HEK293 (cell line): ENCODE measurements at regions not wholly inside any gene's neighbourhood (a gene's known extent, or its start where the extent isn't known, plus 50 kb on each side); places are given as distances from the start of the nearest gene placed in this dataset.
A peak's percentile ranks its signal among the peaks of the same experiment; 100 is the strongest.

ENCODE experiments used
- HOXD13 ChIP-seq: sonication (generic); formaldehyde crosslinking; IDR thresholded peaks from 2 replicates; pipeline ENCODE4 v1.8.0; 2022; ENCODE audit warnings: missing genetic modification reagents, borderline replicate concordance
- OSR2 ChIP-seq: fragments of 450-650 bp; formaldehyde crosslinking; IDR thresholded peaks from 2 replicates; pipeline ENCODE4 v1.5.1; 2016; ENCODE audit warnings: missing biosample characterization, missing genetic modification characterization
- YY1 ChIP-seq: fragments of 450-650 bp; formaldehyde crosslinking; IDR thresholded peaks from 2 replicates; pipeline ENCODE4 v1.5.1; 2018; ENCODE audit warnings: missing biosample characterization, missing genetic modification characterization
- ZBTB17 ChIP-seq: fragments of 450-650 bp; formaldehyde crosslinking; IDR thresholded peaks from 2 replicates; pipeline ENCODE4 v1.5.1; 2016; ENCODE audit warnings: missing biosample characterization, missing genetic modification characterization
- ZBTB21 ChIP-seq: fragments of 450-650 bp; formaldehyde crosslinking; IDR thresholded peaks from 2 replicates; pipeline ENCODE4 v1.5.1; 2017; ENCODE audit warnings: missing biosample characterization, missing genetic modification characterization
- ZNF10 ChIP-seq: fragments of 450-650 bp; formaldehyde crosslinking; IDR thresholded peaks from 2 replicates; pipeline ENCODE4 v1.5.1; 2017; ENCODE audit warnings: missing biosample characterization, missing genetic modification characterization
- ZNF138 ChIP-seq: fragments of 450-650 bp; formaldehyde crosslinking; IDR thresholded peaks from 2 replicates; pipeline ENCODE4 v1.5.1; 2016; ENCODE audit warnings: missing biosample characterization, missing genetic modification characterization, borderline replicate concordance
- ZNF175 ChIP-seq: fragments of 450-650 bp; formaldehyde crosslinking; IDR thresholded peaks from 2 replicates; pipeline ENCODE4 v1.5.1; 2016; ENCODE audit warnings: missing biosample characterization, missing genetic modification characterization
- ZNF19 ChIP-seq: fragments of 450-650 bp; formaldehyde crosslinking; IDR thresholded peaks from 2 replicates; pipeline ENCODE4; 2016; ENCODE audit warnings: missing biosample characterization, missing genetic modification characterization, low read depth
- ZNF202 ChIP-seq: fragments of 450-650 bp; formaldehyde crosslinking; IDR thresholded peaks from 2 replicates; pipeline ENCODE4 v1.5.1; 2016; ENCODE audit warnings: missing biosample characterization, missing genetic modification characterization, borderline replicate concordance
- ZNF24 ChIP-seq: fragments of 450-650 bp; formaldehyde crosslinking; IDR thresholded peaks from 2 replicates; pipeline ENCODE4 v1.5.1; 2016; ENCODE audit warnings: missing biosample characterization, missing genetic modification characterization
- ZNF248 ChIP-seq: fragments of 450-650 bp; formaldehyde crosslinking; IDR thresholded peaks from 2 replicates; pipeline ENCODE4 v1.5.1; 2017; ENCODE audit warnings: missing biosample characterization, missing genetic modification characterization
- ZNF473 ChIP-seq: fragments of 450-650 bp; formaldehyde crosslinking; IDR thresholded peaks from 2 replicates; pipeline ENCODE4 v1.5.1; 2017; ENCODE audit warnings: missing biosample characterization, missing genetic modification characterization
- ZNF514 ChIP-seq: fragments of 450-650 bp; formaldehyde crosslinking; IDR thresholded peaks from 2 replicates; pipeline ENCODE4 v1.5.1; 2016; ENCODE audit warnings: missing biosample characterization, missing genetic modification characterization
- ZNF600 ChIP-seq: fragments of 450-650 bp; formaldehyde crosslinking; IDR thresholded peaks from 2 replicates; pipeline ENCODE4 v1.5.1; 2016; ENCODE audit warnings: missing biosample characterization, missing genetic modification characterization
- ZNF76 ChIP-seq: fragments of 450-650 bp; formaldehyde crosslinking; IDR thresholded peaks from 2 replicates; pipeline ENCODE4; 2016; ENCODE audit warnings: low read depth, missing biosample characterization, missing genetic modification characterization, borderline replicate concordance
- ZNF776 ChIP-seq: fragments of 450-650 bp; formaldehyde crosslinking; IDR thresholded peaks from 2 replicates; pipeline ENCODE4 v1.5.0; 2017; ENCODE audit warnings: missing biosample characterization, missing genetic modification characterization, borderline replicate concordance
- TF ChIP-seq, protein P1 (sequence below): fragments of 450-650 bp; formaldehyde crosslinking; conservative IDR thresholded peaks from 2 replicates; pipeline ENCODE4 v1.5.1; 2016; ENCODE audit warnings: low read depth, missing biosample characterization, missing genetic modification characterization
- TF ChIP-seq, protein P2 (sequence below): fragments of 450-650 bp; formaldehyde crosslinking; IDR thresholded peaks from 2 replicates; pipeline ENCODE4 v1.5.0; 2017; ENCODE audit warnings: missing biosample characterization, missing genetic modification characterization, borderline replicate concordance
- TF ChIP-seq, protein P3 (sequence below): sonication (generic); formaldehyde crosslinking; IDR thresholded peaks from 2 replicates; pipeline ENCODE4 v1.8.1; 2022; ENCODE audit warnings: mild to moderate bottlenecking, moderate library complexity, missing genetic modification reagents
- TF ChIP-seq, protein P4 (sequence below): fragments of 450-650 bp; formaldehyde crosslinking; IDR thresholded peaks from 2 replicates; pipeline ENCODE4 v1.5.1; 2016; ENCODE audit warnings: missing biosample characterization, missing genetic modification characterization, low read depth
- TF ChIP-seq, protein P5 (sequence below): fragments of 450-650 bp; formaldehyde crosslinking; IDR thresholded peaks from 2 replicates; pipeline ENCODE4 v1.5.1; 2016; ENCODE audit warnings: missing biosample characterization, missing genetic modification characterization, borderline replicate concordance
- TF ChIP-seq, protein P6 (sequence below): fragments of 450-650 bp; formaldehyde crosslinking; IDR thresholded peaks from 2 replicates; pipeline ENCODE4 v1.5.1; 2016; ENCODE audit warnings: missing biosample characterization, missing genetic modification characterization

DNA sequence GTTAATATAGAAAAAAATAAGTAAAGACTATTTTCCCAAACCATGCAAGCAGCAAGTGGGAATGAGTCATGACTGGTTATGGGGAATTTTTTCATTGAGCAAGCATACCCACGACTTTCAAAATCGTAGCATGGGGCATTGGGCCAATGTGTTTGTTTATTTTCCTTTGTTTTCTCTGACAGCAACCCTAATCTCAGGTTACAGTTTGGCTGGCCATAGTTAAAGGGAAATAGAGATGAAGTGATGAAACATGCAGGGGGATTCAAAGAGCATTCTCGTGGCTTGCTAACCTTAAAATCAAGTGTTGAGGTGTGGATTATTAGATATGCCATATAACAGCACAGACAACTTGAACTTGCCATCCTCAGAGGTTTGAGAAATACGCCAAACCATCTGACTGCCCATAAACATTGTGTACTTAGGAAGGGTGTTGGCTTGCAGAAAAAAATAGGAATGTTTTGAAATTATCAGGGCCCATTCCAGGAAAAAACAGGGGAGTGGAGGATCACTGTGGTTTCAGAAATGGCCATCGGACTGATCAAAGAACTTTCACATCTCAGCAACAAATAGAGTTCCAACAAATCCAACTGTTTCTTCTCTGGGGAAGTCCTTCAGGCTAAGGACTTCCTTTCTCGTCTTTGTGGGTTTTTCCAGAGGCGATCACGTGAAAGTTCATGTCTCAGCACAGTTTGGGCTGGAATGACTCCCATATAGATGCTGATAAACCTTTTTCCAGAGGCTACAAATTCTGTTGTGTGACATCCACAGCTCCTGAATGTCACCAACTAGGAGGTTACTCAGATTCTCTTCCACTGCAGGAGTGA, 259.1 kb downstream of the SYK start (continued):
- TF ChIP-seq, protein P1, sequence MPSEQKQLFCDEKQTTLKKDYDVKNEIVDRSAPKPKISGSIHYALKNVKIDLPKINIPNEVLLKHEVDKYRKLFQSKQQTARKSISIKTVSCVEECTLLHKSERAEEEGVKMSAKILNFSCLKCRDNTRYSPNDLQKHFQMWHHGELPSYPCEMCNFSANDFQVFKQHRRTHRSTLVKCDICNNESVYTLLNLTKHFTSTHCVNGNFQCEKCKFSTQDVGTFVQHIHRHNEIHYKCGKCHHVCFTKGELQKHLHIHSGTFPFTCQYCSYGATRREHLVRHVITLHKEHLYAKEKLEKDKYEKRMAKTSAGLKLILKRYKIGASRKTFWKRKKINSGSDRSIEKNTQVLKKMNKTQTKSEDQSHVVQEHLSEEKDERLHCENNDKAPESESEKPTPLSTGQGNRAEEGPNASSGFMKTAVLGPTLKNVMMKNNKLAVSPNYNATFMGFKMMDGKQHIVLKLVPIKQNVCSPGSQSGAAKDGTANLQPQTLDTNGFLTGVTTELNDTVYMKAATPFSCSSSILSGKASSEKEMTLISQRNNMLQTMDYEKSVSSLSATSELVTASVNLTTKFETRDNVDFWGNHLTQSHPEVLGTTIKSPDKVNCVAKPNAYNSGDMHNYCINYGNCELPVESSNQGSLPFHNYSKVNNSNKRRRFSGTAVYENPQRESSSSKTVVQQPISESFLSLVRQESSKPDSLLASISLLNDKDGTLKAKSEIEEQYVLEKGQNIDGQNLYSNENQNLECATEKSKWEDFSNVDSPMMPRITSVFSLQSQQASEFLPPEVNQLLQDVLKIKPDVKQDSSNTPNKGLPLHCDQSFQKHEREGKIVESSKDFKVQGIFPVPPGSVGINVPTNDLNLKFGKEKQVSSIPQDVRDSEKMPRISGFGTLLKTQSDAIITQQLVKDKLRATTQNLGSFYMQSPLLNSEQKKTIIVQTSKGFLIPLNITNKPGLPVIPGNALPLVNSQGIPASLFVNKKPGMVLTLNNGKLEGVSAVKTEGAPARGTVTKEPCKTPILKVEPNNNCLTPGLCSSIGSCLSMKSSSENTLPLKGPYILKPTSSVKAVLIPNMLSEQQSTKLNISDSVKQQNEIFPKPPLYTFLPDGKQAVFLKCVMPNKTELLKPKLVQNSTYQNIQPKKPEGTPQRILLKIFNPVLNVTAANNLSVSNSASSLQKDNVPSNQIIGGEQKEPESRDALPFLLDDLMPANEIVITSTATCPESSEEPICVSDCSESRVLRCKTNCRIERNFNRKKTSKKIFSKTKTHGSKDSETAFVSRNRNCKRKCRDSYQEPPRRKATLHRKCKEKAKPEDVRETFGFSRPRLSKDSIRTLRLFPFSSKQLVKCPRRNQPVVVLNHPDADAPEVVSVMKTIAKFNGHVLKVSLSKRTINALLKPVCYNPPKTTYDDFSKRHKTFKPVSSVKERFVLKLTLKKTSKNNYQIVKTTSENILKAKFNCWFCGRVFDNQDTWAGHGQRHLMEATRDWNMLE (tag by site-specific recombination), result no peak
- TF ChIP-seq, protein P2, sequence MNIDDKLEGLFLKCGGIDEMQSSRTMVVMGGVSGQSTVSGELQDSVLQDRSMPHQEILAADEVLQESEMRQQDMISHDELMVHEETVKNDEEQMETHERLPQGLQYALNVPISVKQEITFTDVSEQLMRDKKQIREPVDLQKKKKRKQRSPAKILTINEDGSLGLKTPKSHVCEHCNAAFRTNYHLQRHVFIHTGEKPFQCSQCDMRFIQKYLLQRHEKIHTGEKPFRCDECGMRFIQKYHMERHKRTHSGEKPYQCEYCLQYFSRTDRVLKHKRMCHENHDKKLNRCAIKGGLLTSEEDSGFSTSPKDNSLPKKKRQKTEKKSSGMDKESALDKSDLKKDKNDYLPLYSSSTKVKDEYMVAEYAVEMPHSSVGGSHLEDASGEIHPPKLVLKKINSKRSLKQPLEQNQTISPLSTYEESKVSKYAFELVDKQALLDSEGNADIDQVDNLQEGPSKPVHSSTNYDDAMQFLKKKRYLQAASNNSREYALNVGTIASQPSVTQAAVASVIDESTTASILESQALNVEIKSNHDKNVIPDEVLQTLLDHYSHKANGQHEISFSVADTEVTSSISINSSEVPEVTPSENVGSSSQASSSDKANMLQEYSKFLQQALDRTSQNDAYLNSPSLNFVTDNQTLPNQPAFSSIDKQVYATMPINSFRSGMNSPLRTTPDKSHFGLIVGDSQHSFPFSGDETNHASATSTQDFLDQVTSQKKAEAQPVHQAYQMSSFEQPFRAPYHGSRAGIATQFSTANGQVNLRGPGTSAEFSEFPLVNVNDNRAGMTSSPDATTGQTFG (tag by site-specific recombination), result no peak
- TF ChIP-seq OSR2 (tag by site-specific recombination), result no peak
- TF ChIP-seq YY1 (tag by site-specific recombination), result no peak
- no peak for TF ChIP-seq ZNF514 (tag by site-specific recombination)
- TF ChIP-seq ZNF202 (tag by site-specific recombination), result no peak
- TF ChIP-seq ZNF24 (tag by site-specific recombination), result 0 out of 2 replicates have a peak, but pooled peaks have one; percentile 28
- TF ChIP-seq, protein P3, sequence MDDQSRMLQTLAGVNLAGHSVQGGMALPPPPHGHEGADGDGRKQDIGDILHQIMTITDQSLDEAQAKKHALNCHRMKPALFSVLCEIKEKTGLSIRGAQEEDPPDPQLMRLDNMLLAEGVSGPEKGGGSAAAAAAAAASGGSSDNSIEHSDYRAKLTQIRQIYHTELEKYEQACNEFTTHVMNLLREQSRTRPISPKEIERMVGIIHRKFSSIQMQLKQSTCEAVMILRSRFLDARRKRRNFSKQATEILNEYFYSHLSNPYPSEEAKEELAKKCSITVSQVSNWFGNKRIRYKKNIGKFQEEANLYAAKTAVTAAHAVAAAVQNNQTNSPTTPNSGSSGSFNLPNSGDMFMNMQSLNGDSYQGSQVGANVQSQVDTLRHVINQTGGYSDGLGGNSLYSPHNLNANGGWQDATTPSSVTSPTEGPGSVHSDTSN (CRISPR knock-in tag), result no peak
- TF ChIP-seq, protein P4, sequence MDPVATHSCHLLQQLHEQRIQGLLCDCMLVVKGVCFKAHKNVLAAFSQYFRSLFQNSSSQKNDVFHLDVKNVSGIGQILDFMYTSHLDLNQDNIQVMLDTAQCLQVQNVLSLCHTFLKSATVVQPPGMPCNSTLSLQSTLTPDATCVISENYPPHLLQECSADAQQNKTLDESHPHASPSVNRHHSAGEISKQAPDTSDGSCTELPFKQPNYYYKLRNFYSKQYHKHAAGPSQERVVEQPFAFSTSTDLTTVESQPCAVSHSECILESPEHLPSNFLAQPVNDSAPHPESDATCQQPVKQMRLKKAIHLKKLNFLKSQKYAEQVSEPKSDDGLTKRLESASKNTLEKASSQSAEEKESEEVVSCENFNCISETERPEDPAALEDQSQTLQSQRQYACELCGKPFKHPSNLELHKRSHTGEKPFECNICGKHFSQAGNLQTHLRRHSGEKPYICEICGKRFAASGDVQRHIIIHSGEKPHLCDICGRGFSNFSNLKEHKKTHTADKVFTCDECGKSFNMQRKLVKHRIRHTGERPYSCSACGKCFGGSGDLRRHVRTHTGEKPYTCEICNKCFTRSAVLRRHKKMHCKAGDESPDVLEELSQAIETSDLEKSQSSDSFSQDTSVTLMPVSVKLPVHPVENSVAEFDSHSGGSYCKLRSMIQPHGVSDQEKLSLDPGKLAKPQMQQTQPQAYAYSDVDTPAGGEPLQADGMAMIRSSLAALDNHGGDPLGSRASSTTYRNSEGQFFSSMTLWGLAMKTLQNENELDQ (tag by site-specific recombination), result no peak
- no peak for TF ChIP-seq ZNF10 (tag by site-specific recombination)
- TF ChIP-seq ZNF138 (tag by site-specific recombination), result no peak
- no peak for TF ChIP-seq ZNF175
- TF ChIP-seq, protein P5, sequence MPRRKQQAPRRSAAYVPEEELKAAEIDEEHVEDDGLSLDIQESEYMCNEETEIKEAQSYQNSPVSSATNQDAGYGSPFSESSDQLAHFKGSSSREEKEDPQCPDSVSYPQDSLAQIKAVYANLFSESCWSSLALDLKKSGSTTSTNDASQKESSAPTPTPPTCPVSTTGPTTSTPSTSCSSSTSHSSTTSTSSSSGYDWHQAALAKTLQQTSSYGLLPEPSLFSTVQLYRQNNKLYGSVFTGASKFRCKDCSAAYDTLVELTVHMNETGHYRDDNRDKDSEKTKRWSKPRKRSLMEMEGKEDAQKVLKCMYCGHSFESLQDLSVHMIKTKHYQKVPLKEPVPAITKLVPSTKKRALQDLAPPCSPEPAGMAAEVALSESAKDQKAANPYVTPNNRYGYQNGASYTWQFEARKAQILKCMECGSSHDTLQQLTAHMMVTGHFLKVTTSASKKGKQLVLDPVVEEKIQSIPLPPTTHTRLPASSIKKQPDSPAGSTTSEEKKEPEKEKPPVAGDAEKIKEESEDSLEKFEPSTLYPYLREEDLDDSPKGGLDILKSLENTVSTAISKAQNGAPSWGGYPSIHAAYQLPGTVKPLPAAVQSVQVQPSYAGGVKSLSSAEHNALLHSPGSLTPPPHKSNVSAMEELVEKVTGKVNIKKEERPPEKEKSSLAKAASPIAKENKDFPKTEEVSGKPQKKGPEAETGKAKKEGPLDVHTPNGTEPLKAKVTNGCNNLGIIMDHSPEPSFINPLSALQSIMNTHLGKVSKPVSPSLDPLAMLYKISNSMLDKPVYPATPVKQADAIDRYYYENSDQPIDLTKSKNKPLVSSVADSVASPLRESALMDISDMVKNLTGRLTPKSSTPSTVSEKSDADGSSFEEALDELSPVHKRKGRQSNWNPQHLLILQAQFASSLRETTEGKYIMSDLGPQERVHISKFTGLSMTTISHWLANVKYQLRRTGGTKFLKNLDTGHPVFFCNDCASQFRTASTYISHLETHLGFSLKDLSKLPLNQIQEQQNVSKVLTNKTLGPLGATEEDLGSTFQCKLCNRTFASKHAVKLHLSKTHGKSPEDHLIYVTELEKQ (tag by site-specific recombination), result no peak
- TF ChIP-seq, protein P6, sequence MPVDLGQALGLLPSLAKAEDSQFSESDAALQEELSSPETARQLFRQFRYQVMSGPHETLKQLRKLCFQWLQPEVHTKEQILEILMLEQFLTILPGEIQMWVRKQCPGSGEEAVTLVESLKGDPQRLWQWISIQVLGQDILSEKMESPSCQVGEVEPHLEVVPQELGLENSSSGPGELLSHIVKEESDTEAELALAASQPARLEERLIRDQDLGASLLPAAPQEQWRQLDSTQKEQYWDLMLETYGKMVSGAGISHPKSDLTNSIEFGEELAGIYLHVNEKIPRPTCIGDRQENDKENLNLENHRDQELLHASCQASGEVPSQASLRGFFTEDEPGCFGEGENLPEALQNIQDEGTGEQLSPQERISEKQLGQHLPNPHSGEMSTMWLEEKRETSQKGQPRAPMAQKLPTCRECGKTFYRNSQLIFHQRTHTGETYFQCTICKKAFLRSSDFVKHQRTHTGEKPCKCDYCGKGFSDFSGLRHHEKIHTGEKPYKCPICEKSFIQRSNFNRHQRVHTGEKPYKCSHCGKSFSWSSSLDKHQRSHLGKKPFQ, result no peak
- no peak for TF ChIP-seq ZNF776 (tag by site-specific recombination)
- no peak for TF ChIP-seq HOXD13 (CRISPR knock-in tag)
- TF ChIP-seq ZBTB21 (tag by site-specific recombination), result peak; percentile 29; the same call in 1 of the 2 replicates
- no peak for TF ChIP-seq ZNF248 (tag by site-specific recombination)
- TF ChIP-seq ZNF473 (tag by site-specific recombination), result no peak
- TF ChIP-seq ZBTB17 (tag by site-specific recombination), result no peak
- no peak for TF ChIP-seq ZNF76 (tag by site-specific recombination)
- no peak for TF ChIP-seq ZNF19 (tag by site-specific recombination)
- no peak for TF ChIP-seq ZNF600 (tag by site-specific recombination)
